Stimulated activated naive CD8-positive, alpha-beta T cell treated with anti-CD3 and anti-CD28 coated beads, Interleukin-15, Interleukin-2, amounts not matched to agents 100 ng/mL and 50 ng/mL, for 24 hours (primary cell): ENCODE measurements at regions not wholly inside any gene's neighbourhood (a gene's known extent, or its start where the extent isn't known, plus 50 kb on each side); places are given as distances from the start of the nearest gene placed in this dataset.

Experiments used
- H3K27ac Mint-ChIP-seq: one replicate; pipeline ENCODE4 v1.8.0; 2021; ENCODE audit warnings: mild to moderate bottlenecking, mixed read lengths
- H3K27me3 Mint-ChIP-seq: one replicate; pipeline ENCODE4 v1.8.0; 2021; ENCODE audit warnings: mixed read lengths
- H3K36me3 Mint-ChIP-seq: one replicate; pipeline ENCODE4 v1.8.0; 2021; ENCODE audit warnings: low read depth, mixed read lengths
- H3K4me1 Mint-ChIP-seq: one replicate; pipeline ENCODE4 v1.8.0; 2021; ENCODE audit warnings: low read depth, mixed read lengths
- H3K4me3 Mint-ChIP-seq: one replicate; pipeline ENCODE4 v1.8.0; 2021; ENCODE audit warnings: mild to moderate bottlenecking, mixed read lengths
- H3K9me3 Mint-ChIP-seq: one replicate; pipeline ENCODE4 v1.8.0; 2021; ENCODE audit warnings: mixed read lengths

- peaks cover 27% of the 10 kb centered on the region for H3K4me1 Mint-ChIP-seq
- H3K27ac Mint-ChIP-seq, result no peak overlapping the region
- H3K9me3 Mint-ChIP-seq, result no peaks in the 10 kb centered on the region
- H3K27me3 Mint-ChIP-seq, result peaks cover 53% of the 10 kb centered on the region
- H3K36me3 Mint-ChIP-seq, result no peaks in the 10 kb centered on the region
- peak overlapping the region; percentile 82 for H3K4me3 Mint-ChIP-seq
Measured at GRCh38 chr4:71186566-71187403, 152.0 kb upstream of the SLC4A4 start.

- H3K4me1 Mint-ChIP-seq, result peaks cover 27% of the 10 kb centered on the region
- H3K4me3 Mint-ChIP-seq, result peak overlapping the region; percentile 73
- H3K27ac Mint-ChIP-seq, result peak overlapping the region; percentile 38
- peaks cover 58% of the 10 kb centered on the region for H3K27me3 Mint-ChIP-seq
- no peaks in the 10 kb centered on the region for H3K36me3 Mint-ChIP-seq
- H3K9me3 Mint-ChIP-seq, result no peaks in the 10 kb centered on the region
Measured at GRCh38 chr4:71187404-71188155, 151.2 kb upstream of the SLC4A4 start.

- peaks cover 27% of the 10 kb centered on the region for H3K4me1 Mint-ChIP-seq
- H3K27me3 Mint-ChIP-seq, result peaks cover 58% of the 10 kb centered on the region
- H3K27ac Mint-ChIP-seq, result peak overlapping the region; percentile 38
- no peaks in the 10 kb centered on the region for H3K9me3 Mint-ChIP-seq
- H3K4me3 Mint-ChIP-seq, result peak overlapping the region; percentile 73
- no peaks in the 10 kb centered on the region for H3K36me3 Mint-ChIP-seq
Measured at GRCh38 chr4:71188156-71188640, 150.6 kb upstream of the SLC4A4 start.

DNA sequence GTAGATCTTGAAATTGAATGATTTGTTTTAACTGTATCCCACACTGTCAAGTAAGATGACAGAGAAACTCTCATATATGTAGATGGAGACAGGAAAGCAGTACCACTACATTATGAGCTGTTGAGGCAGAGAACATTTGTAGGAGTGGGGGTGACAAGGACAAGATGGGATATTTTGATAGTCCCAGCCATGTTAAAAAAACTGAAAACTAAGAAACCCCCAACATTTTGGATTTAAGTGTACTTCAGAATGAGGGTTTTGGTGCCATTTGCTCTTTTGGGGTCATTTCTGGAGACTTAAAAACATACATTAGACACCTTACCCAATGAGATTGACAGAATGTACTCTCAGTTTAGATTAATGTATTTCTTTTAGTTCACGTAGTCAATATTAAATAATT, 149.9 kb upstream of the SLC4A4 start:
- H3K4me1 Mint-ChIP-seq, result peaks cover 26% of the 10 kb centered on the region
- H3K9me3 Mint-ChIP-seq, result no peaks in the 10 kb centered on the region
- no peaks in the 10 kb centered on the region for H3K36me3 Mint-ChIP-seq
- H3K27me3 Mint-ChIP-seq, result peaks cover 64% of the 10 kb centered on the region
- no peak overlapping the region for H3K4me3 Mint-ChIP-seq
- no peak overlapping the region for H3K27ac Mint-ChIP-seq

GRCh38 chr4:71189471-71189870, 149.3 kb upstream of the SLC4A4 start:
- no peak overlapping the region for H3K4me3 Mint-ChIP-seq
- no peaks in the 10 kb centered on the region for H3K36me3 Mint-ChIP-seq
- H3K27me3 Mint-ChIP-seq, result peaks cover 61% of the 10 kb centered on the region
- no peaks in the 10 kb centered on the region for H3K9me3 Mint-ChIP-seq
- peaks cover 21% of the 10 kb centered on the region for H3K4me1 Mint-ChIP-seq
- no peak overlapping the region for H3K27ac Mint-ChIP-seq

GRCh38 chr4:71194454-71194853, 144.4 kb upstream of the SLC4A4 start:
- H3K27ac Mint-ChIP-seq, result no peak overlapping the region
- no peaks in the 10 kb centered on the region for H3K9me3 Mint-ChIP-seq
- H3K4me1 Mint-ChIP-seq, result peaks cover 6% of the 10 kb centered on the region
- peaks cover 34% of the 10 kb centered on the region for H3K27me3 Mint-ChIP-seq
- H3K4me3 Mint-ChIP-seq, result no peak overlapping the region
- H3K36me3 Mint-ChIP-seq, result no peaks in the 10 kb centered on the region

DNA sequence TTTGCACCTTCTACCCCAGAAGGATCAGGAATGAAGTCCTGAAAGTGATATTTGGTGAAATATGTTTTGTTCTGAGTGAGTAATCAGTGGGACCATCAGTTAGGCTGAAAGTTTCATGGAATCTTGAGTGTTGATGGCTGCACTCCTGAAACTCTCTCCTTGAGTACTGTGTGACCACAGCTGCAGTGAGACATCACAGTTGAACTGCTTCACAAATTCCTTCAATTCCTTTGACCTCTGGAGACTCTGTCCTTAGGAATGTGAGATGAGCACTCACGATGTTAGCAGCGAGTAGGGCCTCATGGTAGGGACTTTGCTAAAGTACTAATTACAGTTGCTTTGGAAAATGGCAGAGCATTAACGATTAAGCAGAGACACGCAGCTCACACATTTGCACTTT, 142.9 kb upstream of the SLC4A4 start:
- Mint-ChIP-seq H3K4me1 (peaks cover 9% of the 10 kb centered on the region), H3K9me3 (no peaks in the 10 kb centered on the region), H3K27me3 (peaks cover 25% of the 10 kb centered on the region), H3K4me3 (no peak overlapping the region), H3K27ac (no peak overlapping the region), H3K36me3 (no peaks in the 10 kb centered on the region)

- no peaks in the 10 kb centered on the region for H3K9me3 Mint-ChIP-seq
- peaks cover 9% of the 10 kb centered on the region for H3K4me1 Mint-ChIP-seq
- peaks cover 9% of the 10 kb centered on the region for H3K27me3 Mint-ChIP-seq
- H3K4me3 Mint-ChIP-seq, result no peak overlapping the region
- no peak overlapping the region for H3K27ac Mint-ChIP-seq
- no peaks in the 10 kb centered on the region for H3K36me3 Mint-ChIP-seq
Measured at GRCh38 chr4:71198958-71199357, 139.9 kb upstream of the SLC4A4 start.

DNA sequence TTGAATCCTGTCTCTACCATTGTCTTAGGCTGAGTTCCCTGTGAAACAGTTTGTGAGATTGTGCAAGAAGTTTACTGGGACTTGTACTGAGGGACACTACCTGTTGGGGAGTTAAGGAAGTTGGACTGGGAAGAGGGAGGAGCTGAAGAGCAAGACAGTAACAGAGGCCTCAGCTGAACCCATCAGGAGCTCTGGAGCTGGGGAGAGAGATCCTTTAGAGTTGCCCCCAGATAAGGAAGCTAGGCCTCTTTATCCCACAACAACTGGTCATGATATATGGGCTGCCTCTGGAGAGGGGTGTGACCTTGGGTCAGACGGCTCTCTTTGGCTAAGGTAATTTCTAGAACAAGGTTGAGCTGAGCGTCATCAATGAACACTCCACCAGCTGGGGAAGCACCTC, 137.8 kb upstream of the SLC4A4 start:
- H3K36me3 Mint-ChIP-seq, result no peaks in the 10 kb centered on the region
- H3K4me1 Mint-ChIP-seq, result peaks cover 9% of the 10 kb centered on the region
- no peak overlapping the region for H3K4me3 Mint-ChIP-seq
- peaks cover 2% of the 10 kb centered on the region for H3K27me3 Mint-ChIP-seq
- H3K27ac Mint-ChIP-seq, result no peak overlapping the region
- H3K9me3 Mint-ChIP-seq, result no peaks in the 10 kb centered on the region

- peaks cover 9% of the 10 kb centered on the region for H3K4me1 Mint-ChIP-seq
- no peaks in the 10 kb centered on the region for H3K27me3 Mint-ChIP-seq
- H3K4me3 Mint-ChIP-seq, result no peak overlapping the region
- no peak overlapping the region for H3K27ac Mint-ChIP-seq
- H3K9me3 Mint-ChIP-seq, result no peaks in the 10 kb centered on the region
- no peaks in the 10 kb centered on the region for H3K36me3 Mint-ChIP-seq
Measured at GRCh38 chr4:71201817-71202576, 136.8 kb upstream of the SLC4A4 start.

GRCh38 chr4:71202705-71203104, 136.1 kb upstream of the SLC4A4 start:
- Mint-ChIP-seq H3K27me3 (no peaks in the 10 kb centered on the region), H3K27ac (no peak overlapping the region), H3K9me3 (no peaks in the 10 kb centered on the region), H3K4me1 (peaks cover 9% of the 10 kb centered on the region), H3K36me3 (no peaks in the 10 kb centered on the region), H3K4me3 (no peak overlapping the region)

- Mint-ChIP-seq H3K36me3 (no peaks in the 10 kb centered on the region), H3K27ac (no peak overlapping the region), H3K27me3 (no peaks in the 10 kb centered on the region), H3K4me1 (peaks cover 7% of the 10 kb centered on the region), H3K4me3 (no peak overlapping the region), H3K9me3 (no peaks in the 10 kb centered on the region)
Measured at GRCh38 chr4:71204056-71204455, 134.8 kb upstream of the SLC4A4 start.

DNA sequence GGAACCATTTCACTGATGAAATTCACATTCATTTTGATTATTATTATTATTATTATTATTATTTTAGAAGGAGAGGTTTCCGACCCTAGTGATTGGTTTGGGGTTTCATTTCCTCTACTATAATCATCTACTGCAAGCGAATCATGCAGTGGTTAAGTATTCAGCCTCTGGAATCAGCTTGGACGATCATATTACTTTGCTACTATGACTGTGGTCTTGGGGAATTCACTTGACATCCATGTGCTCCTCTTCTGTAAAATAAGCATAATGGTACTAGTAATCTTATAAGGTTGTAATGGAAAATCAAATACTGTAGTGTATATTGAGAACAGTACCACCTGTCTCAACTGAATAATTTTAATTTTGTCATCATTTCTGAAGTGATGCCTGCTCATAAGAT, 132.1 kb upstream of the SLC4A4 start:
- H3K36me3 Mint-ChIP-seq, result no peaks in the 10 kb centered on the region
- H3K27me3 Mint-ChIP-seq, result no peaks in the 10 kb centered on the region
- no peak overlapping the region for H3K4me3 Mint-ChIP-seq
- H3K27ac Mint-ChIP-seq, result no peak overlapping the region
- H3K9me3 Mint-ChIP-seq, result no peaks in the 10 kb centered on the region
- H3K4me1 Mint-ChIP-seq, result no peaks in the 10 kb centered on the region

DNA sequence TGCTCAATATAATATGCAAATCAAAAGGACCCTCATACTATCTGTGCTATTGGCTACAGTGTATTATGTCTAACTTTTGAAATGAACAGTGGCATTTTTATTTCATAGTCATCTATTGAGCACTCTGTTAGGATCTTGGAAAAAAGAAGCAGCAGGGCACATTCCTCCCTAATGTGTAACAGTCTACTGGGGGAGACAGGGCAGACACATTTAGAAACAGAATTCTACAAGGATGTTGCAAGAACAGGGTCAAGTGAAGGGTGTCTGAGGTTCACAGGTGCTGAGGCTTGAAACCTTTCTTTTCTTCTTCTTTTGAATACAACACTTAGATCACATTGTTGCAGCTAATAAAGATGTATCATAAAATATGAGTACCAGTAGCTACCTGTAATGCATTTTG, 129.7 kb upstream of the SLC4A4 start:
- Mint-ChIP-seq H3K4me3 (no peak overlapping the region), H3K4me1 (no peaks in the 10 kb centered on the region), H3K36me3 (no peaks in the 10 kb centered on the region), H3K27me3 (no peaks in the 10 kb centered on the region), H3K9me3 (no peaks in the 10 kb centered on the region), H3K27ac (no peak overlapping the region)

DNA sequence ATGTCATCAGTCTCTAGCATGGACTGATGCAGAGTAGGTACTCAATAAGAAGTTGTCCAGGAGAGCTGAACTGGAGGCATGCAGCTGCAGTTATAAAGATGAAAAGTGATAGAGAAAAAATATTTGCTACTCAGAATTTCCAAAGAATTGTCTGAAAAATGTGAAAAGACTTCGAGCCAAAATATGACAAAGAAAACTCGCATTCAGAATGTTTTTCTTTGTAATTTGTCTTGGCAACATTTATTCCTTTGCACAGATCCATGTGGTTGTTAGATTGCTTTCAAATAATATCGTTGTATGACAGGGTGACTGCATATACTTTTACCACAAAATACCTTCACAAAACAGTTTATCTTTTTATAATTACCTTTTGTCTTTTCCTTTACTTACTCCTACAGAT, 128.0 kb upstream of the SLC4A4 start:
- Mint-ChIP-seq H3K4me1 (no peaks in the 10 kb centered on the region), H3K27ac (no peak overlapping the region), H3K4me3 (no peak overlapping the region), H3K9me3 (no peaks in the 10 kb centered on the region), H3K36me3 (no peaks in the 10 kb centered on the region), H3K27me3 (no peaks in the 10 kb centered on the region)
